NCI-H2171 (cell line): ENCODE measurements at regions not wholly inside any gene's neighbourhood (a gene's known extent, or its start where the extent isn't known, plus 50 kb on each side); places are given as distances from the start of the nearest gene placed in this dataset.
A peak's percentile ranks its signal among the peaks of the same experiment; 100 is the strongest.
"Not testable (repeated sequence)": the region's sequence is repeated elsewhere in the genome, so short reads cannot be mapped to it uniquely, and the experiment has no call there.

Source experiments
- DNase-seq: peaks from one replicate; lab custom pipeline; 2025; lab: John Stamatoyannopoulos, UW

DNA sequence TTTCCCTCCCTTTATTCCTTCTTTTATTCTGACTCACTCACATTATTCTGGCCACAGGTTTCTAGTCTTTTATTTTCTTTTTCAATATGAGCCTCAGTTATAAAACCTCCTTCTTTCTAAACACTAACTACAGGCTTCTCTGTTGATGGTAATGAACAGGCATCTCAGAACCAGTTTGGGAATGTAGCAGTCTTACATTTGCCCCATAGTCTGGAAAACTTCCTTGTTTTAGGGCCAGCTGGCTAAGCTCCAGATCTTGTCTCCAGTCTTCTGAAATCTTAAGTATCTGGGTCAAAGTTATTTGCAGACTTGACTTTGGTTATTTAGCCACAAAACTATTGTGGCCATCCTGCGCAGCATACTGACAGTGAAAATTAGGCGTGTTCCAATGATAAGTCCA is 97.0 kb upstream of the MAN1A1 start:
- no peak for DNase-seq

DNA sequence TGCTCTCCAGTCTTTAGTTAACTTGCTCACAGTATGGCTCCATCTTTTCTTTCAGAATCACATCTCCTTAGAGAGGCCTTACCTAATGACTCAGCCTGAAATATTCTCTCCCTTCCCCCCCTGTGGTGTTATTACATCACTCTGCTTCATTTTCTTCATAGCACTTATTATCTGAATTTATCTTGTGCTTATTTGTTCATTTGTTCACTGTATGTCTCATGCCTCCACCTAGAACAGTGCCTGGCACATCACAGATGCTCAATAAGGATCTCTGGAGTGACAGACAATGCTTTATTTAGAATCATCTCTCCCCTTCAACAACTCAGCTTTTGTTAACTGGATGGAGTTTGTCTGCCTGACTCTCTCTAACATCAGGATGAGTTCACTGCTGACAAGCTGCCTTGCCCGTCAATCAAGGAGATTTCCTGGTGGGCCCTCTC is 96.6 kb upstream of the MAN1A1 start:
- DNase-seq: no peak

DNA sequence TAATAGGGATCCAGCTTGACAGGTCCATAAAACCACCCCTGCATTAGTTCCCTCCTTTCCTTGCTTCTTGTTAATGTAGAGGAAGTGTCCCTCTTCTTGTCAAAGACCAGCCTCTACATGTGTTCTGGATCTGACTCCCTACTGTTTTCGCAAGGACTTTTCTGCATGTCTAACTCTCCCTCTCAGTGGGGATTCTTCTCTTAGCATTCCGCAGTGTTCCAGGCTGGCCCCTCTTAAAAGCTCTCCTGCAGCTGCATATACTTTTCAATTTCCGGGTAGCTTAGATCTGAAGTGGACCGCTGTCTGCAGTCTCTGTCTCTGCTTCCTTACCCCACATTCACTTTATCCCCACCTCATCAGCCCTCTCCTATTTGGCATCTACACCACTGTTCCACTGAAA is 96.1 kb upstream of the MAN1A1 start:
- DNase-seq: no peak

DNA sequence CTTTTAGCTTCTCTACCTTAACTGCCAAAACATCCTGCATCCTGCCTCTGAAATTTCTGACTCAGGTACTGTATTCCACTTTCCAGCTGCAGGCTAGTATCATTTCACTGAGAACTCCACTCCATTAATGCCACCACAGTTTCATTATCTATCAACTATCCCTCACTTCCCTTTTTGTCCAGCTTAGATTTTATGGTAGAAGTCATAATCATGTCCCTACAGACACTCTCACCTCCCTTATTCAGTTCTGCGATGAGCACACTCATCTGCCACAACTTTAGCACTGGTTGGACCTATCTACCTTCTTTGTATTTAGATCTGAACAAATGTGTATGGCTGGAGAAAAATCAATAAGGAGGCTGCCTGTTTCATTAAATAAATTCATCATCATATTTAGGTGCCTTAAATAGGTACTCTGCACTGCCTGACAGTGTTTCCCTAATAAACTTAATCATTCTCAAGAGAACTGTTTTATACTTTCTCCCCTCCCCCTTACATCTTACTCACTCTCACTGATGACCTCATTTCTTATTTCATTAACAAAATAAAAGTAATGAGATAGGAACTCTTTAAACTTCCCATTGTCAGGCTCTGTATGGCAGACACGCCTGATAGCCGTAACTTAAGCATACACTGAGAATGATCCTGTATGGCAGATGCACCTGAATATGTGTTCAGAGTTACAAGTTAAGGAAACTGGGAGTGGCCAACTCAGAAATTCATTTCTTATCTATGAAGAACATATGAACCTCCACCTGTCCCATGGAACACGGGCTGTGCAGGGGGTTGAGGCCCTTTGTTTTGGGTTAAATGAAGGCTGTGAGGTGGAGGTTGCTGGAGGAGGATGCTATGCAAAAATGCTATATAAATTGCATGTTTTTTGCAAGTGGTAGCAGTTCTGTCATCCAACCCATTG is 95.3 kb upstream of the MAN1A1 start:
- DNase-seq: no peak

- DNase-seq: no peak
Measured at GRCh38 chr6:119443993-119444641, 94.6 kb upstream of the MAN1A1 start.

- DNase-seq: peak; percentile 53
Measured at GRCh38 chr6:119442776-119443184, 93.2 kb upstream of the MAN1A1 start.

DNA sequence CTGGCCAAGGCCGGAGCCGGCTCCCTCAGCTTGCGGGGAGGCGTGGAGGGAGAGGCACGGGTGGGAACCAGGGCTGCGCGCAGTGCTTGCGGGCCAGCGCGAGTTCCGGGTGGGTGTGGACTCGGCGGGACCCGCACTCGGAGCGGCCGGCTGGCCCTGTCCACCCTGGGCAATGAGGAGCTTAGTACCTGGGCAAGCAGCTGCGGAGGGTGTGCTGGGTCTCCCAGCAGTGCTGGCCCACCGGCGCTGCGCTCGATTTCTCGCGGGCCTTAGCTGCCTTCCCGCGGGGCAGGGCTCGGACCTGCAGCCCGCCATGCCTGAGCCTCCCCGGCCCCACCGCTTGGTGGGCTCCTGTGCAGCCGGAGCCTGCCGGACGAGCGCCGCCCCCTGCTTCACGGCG is 91.4 kb upstream of the MAN1A1 start:
- no peak for DNase-seq

DNA sequence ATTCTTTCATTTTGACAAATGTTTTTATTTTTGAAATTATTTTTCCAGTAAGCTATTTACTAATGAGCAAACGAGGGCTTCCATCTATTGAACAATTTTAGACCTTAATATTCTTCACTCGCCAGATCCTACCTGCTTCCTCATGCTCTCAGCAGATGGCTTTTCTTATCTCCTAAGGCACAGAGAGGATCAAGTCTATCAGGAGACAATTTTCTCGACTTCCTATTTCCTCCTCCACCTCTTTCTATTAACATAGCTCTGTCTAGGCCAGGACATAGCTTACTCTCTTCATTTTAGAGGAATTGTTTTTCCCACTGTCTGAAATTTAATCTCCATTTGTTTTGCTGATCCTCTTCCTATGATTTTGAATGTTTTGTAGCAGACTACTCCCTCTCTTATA is 87.0 kb upstream of the MAN1A1 start:
- no peak for DNase-seq

- no peak for DNase-seq
Measured at GRCh38 chr6:119431799-119432198, 82.2 kb upstream of the MAN1A1 start.

GRCh38 chr6:119430805-119431204 is 81.2 kb upstream of the MAN1A1 start:
- DNase-seq: no peak

- no peak for DNase-seq
Measured at GRCh38 chr6:119428633-119429032, 79.1 kb upstream of the MAN1A1 start.

- no peak for DNase-seq
Measured at GRCh38 chr6:119426619-119427018, 77.1 kb upstream of the MAN1A1 start.

GRCh38 chr6:119423996-119424395 is 74.4 kb upstream of the MAN1A1 start:
- DNase-seq: no peak

- DNase-seq: not testable (repeated sequence)
Measured at GRCh38 chr6:119418084-119418483, 68.5 kb upstream of the MAN1A1 start.

DNA sequence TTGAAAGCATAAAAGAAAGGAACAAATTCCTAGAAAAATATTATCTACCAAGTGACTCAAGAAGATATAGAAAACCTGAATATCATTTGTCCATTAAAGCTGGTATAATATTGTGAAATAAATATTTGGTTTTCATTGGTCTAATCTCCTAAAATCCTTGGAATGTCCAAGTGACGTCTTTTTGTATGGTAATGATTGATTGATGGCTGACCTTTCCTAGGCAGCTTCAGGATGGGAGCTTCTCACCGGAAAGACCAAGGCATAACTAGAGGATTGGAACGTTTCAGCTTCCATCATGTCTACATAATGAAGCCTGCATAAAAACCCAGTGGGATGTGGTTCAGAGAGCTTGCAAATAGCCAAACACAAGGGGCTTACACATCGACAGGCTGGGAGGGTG is 57.6 kb upstream of the MAN1A1 start:
- no peak for DNase-seq

DNA sequence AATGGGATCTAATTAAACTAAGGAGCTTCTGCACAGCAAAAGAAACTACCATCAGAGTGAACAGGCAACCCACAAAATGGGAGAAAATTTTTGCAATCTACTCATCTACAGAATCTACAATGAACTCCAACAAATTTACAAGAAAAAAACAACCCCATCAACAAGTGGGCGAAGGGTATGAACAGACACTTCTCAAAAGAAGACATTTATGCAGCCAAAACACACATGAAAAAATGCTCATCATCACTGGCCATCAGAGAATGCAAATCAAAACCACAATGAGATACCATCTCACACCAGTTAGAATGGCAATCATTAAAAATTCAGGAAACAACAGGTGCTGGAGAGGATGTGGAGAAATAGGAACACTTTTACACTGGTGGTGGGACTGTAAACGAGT is 55.6 kb upstream of the MAN1A1 start:
- DNase-seq: not testable (repeated sequence)
